T-cell (primary cell): ENCODE measurements at regions not wholly inside any gene's neighbourhood (a gene's known extent, or its start where the extent isn't known, plus 50 kb on each side); places are given as distances from the start of the nearest gene placed in this dataset.

Experiments
- ATAC-seq, 4 experiments: fragments of 200-7000 bp in 3 of 4; fragments of 150-1000 bp in 1 of 4; cut with Tn5 transposase; replicated peaks in 1 of 4; 1 replicate in 3 of 4; 2 replicates in 1 of 4; pipeline ENCODE4 v1.10.0; 2021; ENCODE audit warnings: moderate library complexity in 3 of 4, mild to moderate bottlenecking in 2 of 4, moderate number of reproducible peaks in 1 of 4
- CTCF ChIA-PET, 2 donors: fragments of 300-600 bp; sonication (Branson Sonifier 250); formaldehyde crosslinking; loops; one replicate each; lab custom pipeline; 2022; ENCODE audit warnings: antibody characterized with exemption in 2 of 2; lab: Charles Lee
- POLR2A ChIA-PET, 2 donors: fragments of 300-600 bp; sonication (Branson Sonifier 250); formaldehyde crosslinking; loops; one replicate each; lab custom pipeline; 2022; ENCODE audit warnings: antibody characterized with exemption in 2 of 2; lab: Charles Lee
- DNase-seq, 35 experiments: peaks; one replicate each; pipeline versions ENCODE4 v3.0.0 to v3.0.0-alpha.2; 2013 to 2023
- H3K27ac ChIP-seq: one replicate; pipeline ENCODE4 v1.5.1; 2013; ENCODE audit warnings: low read length
- H3K27me3 ChIP-seq, 2 experiments: replicated peaks in 1 of 2; 1 replicate in 1 of 2; 2 replicates in 1 of 2; pipeline versions ENCODE4 v1.6.1 to v1.7.0; 2013; ENCODE audit warnings: low read length in 1 of 2, mixed read lengths in 1 of 2; ENCODE audit not compliant: control insufficient read depth in 2 of 2, insufficient read depth in 2 of 2; ENCODE audit errors: extremely low read depth in 1 of 2
- H3K36me3 ChIP-seq, 2 donors: 1 replicate in 1 of 2; 2 replicates in 1 of 2; pipeline versions ENCODE4 v1.6.1 to v1.7.0; 2013; ENCODE audit warnings: low read length in 1 of 2; ENCODE audit not compliant: control insufficient read depth in 2 of 2, insufficient read depth in 1 of 2; ENCODE audit errors: extremely low read depth in 1 of 2
- H3K4me1 ChIP-seq, 2 experiments: 1 replicate in 1 of 2; 2 replicates in 1 of 2; pipeline versions ENCODE4 v1.6.1 to v1.7.0; 2013; ENCODE audit warnings: low read length in 2 of 2, mixed read lengths in 1 of 2; ENCODE audit not compliant: insufficient read depth in 2 of 2, control insufficient read depth in 1 of 2; ENCODE audit errors: extremely low read depth in 1 of 2
- H3K4me3 ChIP-seq, 2 donors: 1 replicate in 1 of 2; 2 replicates in 1 of 2; pipeline versions ENCODE4 v1.5.1 to v1.7.0; 2013; ENCODE audit warnings: mild to moderate bottlenecking in 2 of 2, low read length in 1 of 2, moderate library complexity in 1 of 2; ENCODE audit not compliant: control insufficient read depth in 1 of 2; ENCODE audit errors: extremely low read depth in 1 of 2
- H3K9me3 ChIP-seq: 2 replicates; pipeline ENCODE4 v1.7.0; 2013
- H3K27ac Mint-ChIP-seq, 2 donors: one replicate each; pipeline ENCODE4 v1.8.0; 2020 to 2021; ENCODE audit warnings: mild to moderate bottlenecking in 2 of 2, mixed read lengths in 2 of 2
- H3K27me3 Mint-ChIP-seq, 2 donors: one replicate each; pipeline ENCODE4 v1.8.0; 2021 to 2022; ENCODE audit warnings: mixed read lengths in 2 of 2
- H3K36me3 Mint-ChIP-seq: one replicate; pipeline ENCODE4 v1.8.0; 2021; ENCODE audit warnings: mixed read lengths
- H3K4me1 Mint-ChIP-seq, 3 donors: one replicate each; pipeline ENCODE4 v1.8.0; 2020 to 2022; ENCODE audit warnings: mixed read lengths in 3 of 3, mild to moderate bottlenecking in 1 of 3
- H3K4me3 Mint-ChIP-seq, 3 donors: one replicate each; pipeline ENCODE4 v1.8.0; 2020 to 2022; ENCODE audit warnings: mild to moderate bottlenecking in 3 of 3, mixed read lengths in 3 of 3, moderate library complexity in 3 of 3
- H3K9me3 Mint-ChIP-seq, 3 donors: one replicate each; pipeline ENCODE4 v1.8.0; 2020 to 2022; ENCODE audit warnings: mixed read lengths in 3 of 3
- WGBS: methylation state at CpG from one replicate; pipeline ENCODE4 v1.1.5; 2013; ENCODE audit warnings: missing lambda C conversion rate; ENCODE audit not compliant: insufficient coverage; 5-methylcytosine and 5-hydroxymethylcytosine counted together

DNA sequence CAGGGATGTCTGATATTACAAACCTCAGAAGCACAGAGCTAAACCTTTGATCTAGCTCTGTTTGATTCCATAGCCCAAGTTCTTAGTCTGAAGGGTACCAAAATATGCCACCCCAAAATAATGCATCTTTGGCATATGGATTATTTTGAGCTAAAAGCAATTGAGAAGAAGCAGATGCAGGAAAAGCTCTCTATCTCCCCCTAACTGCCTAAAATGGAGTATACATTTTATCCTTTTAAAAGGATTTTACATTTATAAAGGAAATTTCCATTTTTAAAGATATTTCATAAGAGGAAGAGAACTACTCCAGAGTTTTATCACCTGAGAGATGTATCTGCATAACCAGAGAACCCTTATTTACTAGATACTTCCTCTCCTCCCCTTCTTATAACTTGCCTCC is 158.7 kb downstream of the ZNF674 start:
- Mint-ChIP-seq H3K9me3 (peaks cover 0 to 4% (median 0%) of the 10 kb centered on the region in 3 donors), H3K4me3 (no peak overlapping the region), H3K27ac (no peak overlapping the region), H3K27me3 (peaks cover 0 to 21% of the 10 kb centered on the region in 2 donors), H3K36me3 (no peaks in the 10 kb centered on the region), H3K4me1 (no peaks in the 10 kb centered on the region)
- DNase-seq (peak in 1 of 35 experiments; percentile 5), ATAC-seq (no peak)
- no peaks in the 10 kb centered on the region for H3K4me1 ChIP-seq
- ChIA-PET CTCF (interaction anchor here in 1 of 2 donors (0.7 to 1.0 kb wide), 2 partner anchors 258 to 871 kb away, joined by 3 read pairs; no protein-coding TSS in a partner anchor), POLR2A (no interaction called here)
- peaks cover 0 to 2% of the 10 kb centered on the region in 2 experiments for H3K27me3 ChIP-seq
- H3K4me3 ChIP-seq, result no peak overlapping the region
- no peaks in the 10 kb centered on the region for H3K36me3 ChIP-seq
- H3K9me3 ChIP-seq, result no peaks in the 10 kb centered on the region
- H3K27ac ChIP-seq, result no peak overlapping the region

DNA sequence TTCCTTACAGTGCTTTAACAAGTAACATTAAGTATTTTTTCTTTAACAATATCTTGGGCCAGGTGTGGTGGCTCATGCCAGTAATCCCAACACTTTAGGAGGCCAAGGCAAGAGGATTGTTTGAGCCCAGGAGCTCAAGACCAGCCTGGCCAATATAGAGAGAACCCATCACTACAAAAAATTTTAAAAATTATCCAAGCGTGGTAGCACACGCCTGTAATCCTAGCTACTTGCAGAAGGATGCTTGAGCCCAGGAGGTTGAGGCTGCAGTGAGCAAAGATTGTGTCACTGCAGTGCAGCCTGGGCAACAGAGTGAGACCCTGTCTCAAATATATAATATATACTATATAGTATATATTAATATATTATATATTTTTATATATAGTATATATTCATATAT is 162.2 kb downstream of the ZNF674 start:
- Histone ChIP-seq H3K27me3 (peaks cover 0 to 2% of the 10 kb centered on the region in 2 experiments), H3K36me3 (no peaks in the 10 kb centered on the region), H3K9me3 (no peaks in the 10 kb centered on the region), H3K27ac (no peak overlapping the region), H3K4me1 (no peaks in the 10 kb centered on the region), H3K4me3 (no peak overlapping the region)
- POLR2A ChIA-PET, result no interaction called here
- Mint-ChIP-seq H3K27ac (no peak overlapping the region), H3K27me3 (peaks cover 0 to 18% of the 10 kb centered on the region in 2 donors), H3K36me3 (no peaks in the 10 kb centered on the region), H3K9me3 (no peaks in the 10 kb centered on the region), H3K4me3 (no peak overlapping the region), H3K4me1 (no peaks in the 10 kb centered on the region)
- ATAC-seq (no peak), DNase-seq (no peak)
- WGBS, result no CpG with 5 or more reads among the region's 2 CpGs
- CTCF ChIA-PET, result interaction anchor here in 1 of 2 donors (0.6 kb wide), 1 partner anchor 987 kb away, joined by 6 read pairs; no protein-coding TSS in a partner anchor

DNA sequence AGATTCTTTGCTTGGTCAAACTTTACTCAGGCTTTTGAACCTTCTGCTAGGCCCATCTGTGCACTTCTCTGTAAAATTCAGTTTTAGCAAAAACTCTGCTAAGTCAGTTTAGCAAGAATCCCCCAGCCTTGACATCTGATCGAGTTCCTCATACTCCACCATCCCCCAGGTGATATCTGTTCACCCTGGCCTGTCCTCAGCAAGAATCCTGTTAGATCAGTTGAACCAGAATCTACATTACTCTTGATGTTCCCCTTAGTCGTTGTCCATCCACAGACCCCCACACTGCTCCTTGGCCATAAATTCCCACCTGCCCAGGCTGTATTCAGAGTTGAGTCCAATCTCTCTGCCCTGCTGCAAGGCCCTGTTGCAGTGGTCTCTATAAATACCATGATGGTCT is 162.6 kb downstream of the ZNF674 start:
- Histone ChIP-seq H3K27ac (no peak overlapping the region), H3K4me1 (no peaks in the 10 kb centered on the region), H3K4me3 (no peak overlapping the region), H3K36me3 (no peaks in the 10 kb centered on the region), H3K27me3 (peaks cover 0 to 2% of the 10 kb centered on the region in 2 experiments), H3K9me3 (no peaks in the 10 kb centered on the region)
- Mint-ChIP-seq H3K27ac (no peak overlapping the region), H3K4me1 (no peaks in the 10 kb centered on the region), H3K4me3 (no peak overlapping the region), H3K27me3 (peaks cover 0 to 16% of the 10 kb centered on the region in 2 donors), H3K36me3 (no peaks in the 10 kb centered on the region), H3K9me3 (no peaks in the 10 kb centered on the region)
- ChIA-PET CTCF (no interaction called here), POLR2A (no interaction called here)
- DNase-seq (no peak), ATAC-seq (no peak)
- WGBS, result 100% methylated on average over 1 of the region's 2 CpGs

- ChIA-PET POLR2A (no interaction called here), CTCF (interaction anchor here in 1 of 2 donors (0.5 to 1.4 kb wide), 3 partner anchors 27 to 898 kb away, joined by 3 to 4 read pairs (median 4); no protein-coding TSS in a partner anchor)
- Mint-ChIP-seq H3K27me3 (peaks cover 0 to 16% of the 10 kb centered on the region in 2 donors), H3K27ac (no peak overlapping the region), H3K9me3 (no peaks in the 10 kb centered on the region), H3K4me3 (no peak overlapping the region), H3K36me3 (no peaks in the 10 kb centered on the region), H3K4me1 (no peaks in the 10 kb centered on the region)
- no peak overlapping the region for H3K4me3 ChIP-seq
- no peaks in the 10 kb centered on the region for H3K36me3 ChIP-seq
- ATAC-seq, result no peak
- WGBS, result no CpG with 5 or more reads among the region's 2 CpGs
- H3K9me3 ChIP-seq, result no peaks in the 10 kb centered on the region
- DNase-seq, result peak in 16 of 35 experiments; percentile 1 to 33 (median 8)
- H3K27ac ChIP-seq, result no peak overlapping the region
- H3K4me1 ChIP-seq, result no peaks in the 10 kb centered on the region
- H3K27me3 ChIP-seq, result no peaks in the 10 kb centered on the region
Measured at GRCh38 chrX:46381630-46382029, 163.6 kb downstream of the ZNF674 start.

DNA sequence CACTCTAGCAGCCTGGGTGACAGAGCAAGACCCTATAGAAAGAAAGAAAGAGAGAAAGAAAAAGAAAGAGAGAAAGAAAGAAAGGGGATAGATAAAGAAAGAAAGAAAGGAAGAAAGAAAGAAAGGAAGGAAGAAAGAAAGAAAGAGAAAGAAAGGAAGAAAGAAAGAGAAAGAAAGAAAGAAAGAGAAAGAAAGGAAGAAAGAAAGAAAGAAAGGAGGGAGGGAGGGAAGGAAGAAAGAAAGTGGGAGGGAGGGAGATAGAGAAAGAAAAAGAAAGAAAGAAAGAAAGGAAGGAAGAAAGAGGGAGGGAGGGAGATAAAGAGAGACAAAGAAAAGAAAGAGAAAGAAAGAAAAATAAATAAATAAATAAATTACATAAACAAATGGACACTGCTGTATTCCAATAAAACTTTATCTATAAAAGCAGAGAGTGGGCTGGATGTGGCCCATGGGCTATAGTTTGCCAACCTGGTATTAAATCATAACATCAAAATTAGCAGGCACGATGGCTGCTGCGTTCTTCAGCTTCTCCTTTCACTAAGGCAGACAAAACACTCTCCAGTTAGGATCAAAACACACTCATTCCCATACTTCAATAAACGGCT is 165.0 kb downstream of the ZNF674 start:
- Mint-ChIP-seq H3K4me3 (no peak overlapping the region), H3K9me3 (no peaks in the 10 kb centered on the region), H3K36me3 (no peaks in the 10 kb centered on the region), H3K4me1 (no peaks in the 10 kb centered on the region), H3K27ac (no peak overlapping the region), H3K27me3 (peaks cover 0 to 12% of the 10 kb centered on the region in 2 donors)
- H3K27ac ChIP-seq, result no peak overlapping the region
- POLR2A ChIA-PET, result no interaction called here
- WGBS, result no CpG with 5 or more reads among the region's 3 CpGs
- no peak for ATAC-seq
- no peaks in the 10 kb centered on the region for H3K36me3 ChIP-seq
- H3K4me3 ChIP-seq, result no peak overlapping the region
- H3K27me3 ChIP-seq, result no peaks in the 10 kb centered on the region
- CTCF ChIA-PET, result interaction anchor here in 1 of 2 donors (1.4 kb wide), 1 partner anchor 29 kb away, joined by 4 read pairs; no protein-coding TSS in a partner anchor
- DNase-seq, result no peak
- peaks cover 0 to 2% of the 10 kb centered on the region in 2 experiments for H3K4me1 ChIP-seq
- H3K9me3 ChIP-seq, result no peaks in the 10 kb centered on the region

- Mint-ChIP-seq H3K9me3 (no peaks in the 10 kb centered on the region), H3K27ac (no peak overlapping the region), H3K4me3 (no peak overlapping the region), H3K36me3 (no peaks in the 10 kb centered on the region), H3K27me3 (peaks cover 0 to 17% of the 10 kb centered on the region in 2 donors), H3K4me1 (no peaks in the 10 kb centered on the region)
- Histone ChIP-seq H3K4me3 (no peak overlapping the region), H3K4me1 (peaks cover 0 to 2% of the 10 kb centered on the region in 2 experiments), H3K27ac (no peak overlapping the region), H3K36me3 (no peaks in the 10 kb centered on the region), H3K9me3 (no peaks in the 10 kb centered on the region), H3K27me3 (no peaks in the 10 kb centered on the region)
- DNase-seq, result peak in 10 of 35 experiments; percentile 0 to 42 (median 5)
- ATAC-seq, result peak in 1 of 4 experiments; percentile 47
- ChIA-PET POLR2A (no interaction called here), CTCF (interaction anchor here (0.6 to 2.2 kb wide), 6 partner anchors 10 to 861 kb away, joined by 3 to 10 read pairs (median 3); no protein-coding TSS in a partner anchor)
- WGBS, result 0% methylated on average over 1 of the region's 4 CpGs
Measured at GRCh38 chrX:46376246-46376885, 168.9 kb downstream of the ZNF674 start.
